Panc1 (cell line): ENCODE measurements at regions not wholly inside any gene's neighbourhood (a gene's known extent, or its start where the extent isn't known, plus 50 kb on each side); places are given as distances from the start of the nearest gene placed in this dataset.
A peak's percentile ranks its signal among the peaks of the same experiment; 100 is the strongest.

Experiments
- ATAC-seq: fragments of 200-7000 bp; cut with Tn5 transposase; 2 replicates; pipeline ENCODE4 v1.9.1; 2020; ENCODE audit warnings: mild to moderate bottlenecking, moderate library complexity
- BruUV-seq: library from RNA; stranded (reverse); fragments of 400-500 nt; replicated peaks from 2 replicates; lab custom pipeline; 2021; lab: Mats Ljungman, UMichigan
- CTCF ChIA-PET: fragments of 300-600 bp; sonication (Branson Sonifier 250); formaldehyde crosslinking; loops from one replicate; lab custom pipeline; 2022; ENCODE audit warnings: antibody characterized with exemption; lab: Charles Lee
- POLR2A ChIA-PET: fragments of 300-600 bp; sonication (Branson Sonifier 250); formaldehyde crosslinking; loops from one replicate; lab custom pipeline; 2022; ENCODE audit warnings: antibody characterized with exemption; lab: Charles Lee
- DNase-seq: peaks from one replicate; pipeline ENCODE4 v3.0.0-alpha.2; 2010; ENCODE audit warnings: low read depth, low spot score
- H3K27ac ChIP-seq: 2 replicates; pipeline ENCODE4 v1.5.1; 2011; ENCODE audit warnings: mild to moderate bottlenecking, low read length, inconsistent platforms
- H3K27me3 ChIP-seq: fragments of 200-500 bp; sonication (Bioruptor generic); 2 replicates; pipeline ENCODE4 v1.6.0; 2014; ENCODE audit warnings: low read length, inconsistent platforms; ENCODE audit not compliant: control insufficient read depth, insufficient read depth
- H3K36me3 ChIP-seq: fragments of 200-500 bp; sonication (Bioruptor generic); 2 replicates; pipeline ENCODE4 v1.5.1; 2014; ENCODE audit warnings: inconsistent platforms, mild to moderate bottlenecking, low read length, moderate library complexity; ENCODE audit not compliant: control insufficient read depth, insufficient read depth
- H3K4me1 ChIP-seq: 2 replicates; pipeline ENCODE4 v1.5.1; 2011; ENCODE audit warnings: inconsistent platforms, mild to moderate bottlenecking, low read length, moderate library complexity; ENCODE audit not compliant: control insufficient read depth, insufficient read depth
- H3K4me3 ChIP-seq, 2 experiments: 2 replicates each; pipeline ENCODE4 v1.5.1; 2011 to 2012; ENCODE audit warnings: low read depth in 2 of 2, low read length in 2 of 2, mild to moderate bottlenecking in 2 of 2, inconsistent platforms in 1 of 2, moderate library complexity in 1 of 2
- H3K9me3 ChIP-seq: fragments of 200-500 bp; sonication (Bioruptor generic); 2 replicates; pipeline ENCODE4 v1.5.1; 2014; ENCODE audit warnings: low read depth, mild to moderate bottlenecking, inconsistent platforms, low read length, moderate library complexity; ENCODE audit not compliant: control insufficient read depth, insufficient read depth
- CTCF ChIP-seq: fragments of 450-650 bp; IDR thresholded peaks from 2 replicates; pipeline ENCODE4 v1.5.1; 2017; ENCODE audit warnings: mild to moderate bottlenecking
- POLR2AphosphoS5 ChIP-seq: IDR thresholded peaks from 2 replicates; pipeline ENCODE4 v1.6.1; 2012; ENCODE audit warnings: mild to moderate bottlenecking, low read depth, low read length, moderate library complexity
- SIN3A ChIP-seq: IDR thresholded peaks from 2 replicates; pipeline ENCODE4 v1.6.1; 2012; ENCODE audit warnings: low read depth, mild to moderate bottlenecking, low read length, moderate library complexity, borderline replicate concordance; ENCODE audit not compliant: insufficient read depth
- TCF7L2 ChIP-seq: IDR thresholded peaks from 2 replicates; pipeline ENCODE4 v1.6.1; 2011; ENCODE audit warnings: mild to moderate bottlenecking, low read depth, low read length, inconsistent platforms
- in situ Hi-C: cut with HindIII; loops from 2 replicates; pipeline ENCODE4 v1.10.0; 2016; ENCODE audit warnings: low sequenced_read_pairs, low pct_unique_long_range_greater_than_20kb
- intact Hi-C: fragments of 100-400 bp; cut with micrococcal nuclease; formaldehyde crosslinking; loops from one replicate; pipeline ENCODE4 v1.10.0; 2022; ENCODE audit not compliant: unreplicated experiment
- TF ChIP-seq, protein P1 (sequence below), 2 experiments: IDR thresholded peaks; 2 replicates each; pipeline ENCODE4 v1.6.1; 2011 to 2012; ENCODE audit warnings: low read depth in 2 of 2, control low read depth in 1 of 2, low read length in 1 of 2, mild to moderate bottlenecking in 1 of 2, moderate library complexity in 1 of 2; ENCODE audit not compliant: insufficient read depth in 1 of 2

DNA sequence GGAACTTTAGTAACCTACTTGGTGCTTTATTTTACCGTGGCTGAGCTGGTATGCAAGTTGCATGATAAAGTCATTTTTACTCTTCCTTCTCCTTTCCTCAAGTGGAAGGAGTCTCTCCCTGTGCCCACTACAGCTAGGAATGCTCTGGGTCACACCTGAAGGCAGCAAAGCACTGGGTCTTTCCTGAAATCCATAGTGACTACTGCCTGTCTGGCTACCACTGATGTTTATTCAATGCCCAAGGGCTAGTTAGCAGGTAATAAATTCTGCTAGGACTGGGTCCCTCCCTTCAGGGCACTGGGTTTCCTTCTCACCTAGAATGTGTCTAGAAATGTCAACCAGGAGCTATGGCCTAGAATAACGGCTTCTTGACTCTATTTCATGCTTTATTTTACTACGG, 1081.4 kb downstream of the FAT4 start:
- ATAC-seq (no peak), DNase-seq (no peak)
- in situ Hi-C loops (no loop called here), intact Hi-C loops (no loop called here)
- no peaks in the 10 kb centered on the region for H3K36me3 ChIP-seq
- H3K27me3 ChIP-seq: no peaks in the 10 kb centered on the region
- ChIA-PET CTCF (no interaction called here), POLR2A (no interaction called here)
- BruUV-seq: no TSS peak
- no peaks in the 10 kb centered on the region for H3K9me3 ChIP-seq
- H3K4me1 ChIP-seq: no peaks in the 10 kb centered on the region
- no peak overlapping the region for H3K27ac ChIP-seq
- TF ChIP-seq POLR2AphosphoS5 (no peak), CTCF (no peak), SIN3A (no peak), TCF7L2 (no peak)
- TF ChIP-seq, protein P1, sequence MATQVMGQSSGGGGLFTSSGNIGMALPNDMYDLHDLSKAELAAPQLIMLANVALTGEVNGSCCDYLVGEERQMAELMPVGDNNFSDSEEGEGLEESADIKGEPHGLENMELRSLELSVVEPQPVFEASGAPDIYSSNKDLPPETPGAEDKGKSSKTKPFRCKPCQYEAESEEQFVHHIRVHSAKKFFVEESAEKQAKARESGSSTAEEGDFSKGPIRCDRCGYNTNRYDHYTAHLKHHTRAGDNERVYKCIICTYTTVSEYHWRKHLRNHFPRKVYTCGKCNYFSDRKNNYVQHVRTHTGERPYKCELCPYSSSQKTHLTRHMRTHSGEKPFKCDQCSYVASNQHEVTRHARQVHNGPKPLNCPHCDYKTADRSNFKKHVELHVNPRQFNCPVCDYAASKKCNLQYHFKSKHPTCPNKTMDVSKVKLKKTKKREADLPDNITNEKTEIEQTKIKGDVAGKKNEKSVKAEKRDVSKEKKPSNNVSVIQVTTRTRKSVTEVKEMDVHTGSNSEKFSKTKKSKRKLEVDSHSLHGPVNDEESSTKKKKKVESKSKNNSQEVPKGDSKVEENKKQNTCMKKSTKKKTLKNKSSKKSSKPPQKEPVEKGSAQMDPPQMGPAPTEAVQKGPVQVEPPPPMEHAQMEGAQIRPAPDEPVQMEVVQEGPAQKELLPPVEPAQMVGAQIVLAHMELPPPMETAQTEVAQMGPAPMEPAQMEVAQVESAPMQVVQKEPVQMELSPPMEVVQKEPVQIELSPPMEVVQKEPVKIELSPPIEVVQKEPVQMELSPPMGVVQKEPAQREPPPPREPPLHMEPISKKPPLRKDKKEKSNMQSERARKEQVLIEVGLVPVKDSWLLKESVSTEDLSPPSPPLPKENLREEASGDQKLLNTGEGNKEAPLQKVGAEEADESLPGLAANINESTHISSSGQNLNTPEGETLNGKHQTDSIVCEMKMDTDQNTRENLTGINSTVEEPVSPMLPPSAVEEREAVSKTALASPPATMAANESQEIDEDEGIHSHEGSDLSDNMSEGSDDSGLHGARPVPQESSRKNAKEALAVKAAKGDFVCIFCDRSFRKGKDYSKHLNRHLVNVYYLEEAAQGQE (IDR thresholded peaks at IDR 0.05; ENCODE audit: insufficient read depth in 1 of 2, low read depth in 2 of 2, low read length in 1 of 2): no peak
- no peak overlapping the region for H3K4me3 ChIP-seq

- no peak overlapping the region for H3K27ac ChIP-seq
- ATAC-seq (no peak), DNase-seq (no peak)
- TF ChIP-seq CTCF: peak; percentile 7; the same call in 1 of the 2 replicates
- no peak for TF ChIP-seq TCF7L2
- no peaks in the 10 kb centered on the region for H3K27me3 ChIP-seq
- BruUV-seq: no TSS peak
- H3K36me3 ChIP-seq: no peaks in the 10 kb centered on the region
- intact Hi-C loops: no loop called here
- H3K4me3 ChIP-seq: no peak overlapping the region
- in situ Hi-C loops: no loop called here
- no peaks in the 10 kb centered on the region for H3K4me1 ChIP-seq
- CTCF ChIA-PET: no interaction called here
- POLR2A ChIA-PET: no interaction called here
- H3K9me3 ChIP-seq: no peaks in the 10 kb centered on the region
Measured at GRCh38 chr4:126396703-126397102, 1081.9 kb downstream of the FAT4 start.
